Dermis blood vessel endothelial cell (primary cell): ENCODE measurements at regions not wholly inside any gene's neighbourhood (a gene's known extent, or its start where the extent isn't known, plus 50 kb on each side); places are given as distances from the start of the nearest gene placed in this dataset.
"Not testable (repeated sequence)": the region's sequence is repeated elsewhere in the genome, so short reads cannot be mapped to it uniquely, and the experiment has no call there.

Experiments used
- DNase-seq: peaks from one replicate; pipeline ENCODE4 v3.0.0; 2010

DNA sequence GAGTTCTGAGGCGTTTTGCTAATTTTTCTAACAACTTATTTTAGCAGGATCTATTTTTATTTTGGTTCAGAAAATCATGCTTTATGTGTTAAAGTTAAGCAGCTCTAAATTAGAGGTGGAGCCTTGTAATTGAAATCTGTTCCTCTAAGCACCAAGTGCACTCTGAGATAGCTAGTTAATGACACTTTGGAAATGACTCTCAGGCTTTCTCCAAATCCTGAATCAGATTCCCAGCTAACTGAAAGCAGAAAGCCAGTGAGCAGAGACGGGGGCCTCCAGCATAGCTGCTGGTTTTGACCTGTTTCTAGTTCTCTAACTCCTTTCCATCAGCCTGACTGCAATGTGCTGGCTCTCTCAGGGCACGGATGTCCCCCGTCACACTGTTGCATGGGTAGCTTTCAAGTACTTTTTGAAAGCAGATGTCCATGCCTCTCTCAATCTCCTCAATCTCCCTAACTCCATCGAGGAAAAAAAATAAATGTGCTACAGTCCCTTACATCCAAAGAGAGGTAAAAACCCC lies 326.5 kb downstream of the SATB2 start:
- no peak for DNase-seq

DNA sequence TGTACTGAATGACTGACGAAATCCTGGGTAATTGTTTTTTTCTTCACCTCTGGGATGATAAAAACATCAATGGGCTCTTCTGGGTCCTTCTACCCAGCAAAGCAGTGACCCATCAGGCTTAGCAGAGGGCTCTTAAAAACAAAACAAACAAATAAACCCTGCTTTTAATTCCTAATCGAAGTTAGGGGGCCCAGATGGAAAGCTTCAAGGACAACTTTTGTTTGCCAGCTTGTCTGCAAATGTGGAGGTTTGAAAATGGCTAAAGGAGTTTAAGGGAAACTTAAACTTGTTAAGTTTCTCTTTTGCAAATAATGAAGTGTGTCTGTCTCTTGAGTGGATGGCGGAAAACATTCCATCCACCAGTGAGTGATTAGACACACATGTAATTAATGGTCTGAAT lies 327.2 kb downstream of the SATB2 start:
- no peak for DNase-seq

DNA sequence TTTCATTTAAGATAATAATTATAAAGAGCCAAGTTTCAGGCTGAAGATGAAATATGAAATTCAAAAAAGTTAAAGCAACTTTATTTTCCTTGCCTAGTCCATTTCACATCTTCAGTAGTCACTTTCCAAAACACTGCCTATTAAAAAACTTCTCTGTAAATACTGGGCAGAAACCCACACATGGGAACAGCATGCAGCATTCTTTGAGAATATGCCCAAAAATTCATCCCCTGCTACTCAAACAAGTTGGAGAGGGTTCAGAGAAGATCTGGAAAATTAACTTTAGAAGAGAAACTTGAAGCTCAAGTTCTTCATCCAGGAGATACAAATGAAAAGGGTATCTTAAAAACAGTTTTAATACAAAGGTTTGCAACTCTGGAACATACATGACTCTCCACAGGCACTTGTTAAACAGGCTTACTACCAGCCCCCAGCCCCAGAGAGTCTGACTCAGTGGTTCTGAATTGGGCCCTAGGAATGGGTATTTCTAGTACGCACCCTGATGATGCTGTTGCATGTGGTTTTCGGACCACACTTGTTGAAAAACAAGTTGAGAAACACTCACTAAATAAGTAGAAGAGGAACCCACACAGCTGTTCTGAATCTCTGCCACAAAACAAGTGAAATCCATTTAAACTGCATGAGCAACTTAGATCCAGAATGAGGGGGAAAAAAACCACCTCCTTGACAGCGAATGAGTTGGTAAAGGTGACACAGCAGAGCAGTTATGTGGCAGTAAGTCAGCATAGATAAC lies 329.1 kb downstream of the SATB2 start:
- DNase-seq, result no peak

DNA sequence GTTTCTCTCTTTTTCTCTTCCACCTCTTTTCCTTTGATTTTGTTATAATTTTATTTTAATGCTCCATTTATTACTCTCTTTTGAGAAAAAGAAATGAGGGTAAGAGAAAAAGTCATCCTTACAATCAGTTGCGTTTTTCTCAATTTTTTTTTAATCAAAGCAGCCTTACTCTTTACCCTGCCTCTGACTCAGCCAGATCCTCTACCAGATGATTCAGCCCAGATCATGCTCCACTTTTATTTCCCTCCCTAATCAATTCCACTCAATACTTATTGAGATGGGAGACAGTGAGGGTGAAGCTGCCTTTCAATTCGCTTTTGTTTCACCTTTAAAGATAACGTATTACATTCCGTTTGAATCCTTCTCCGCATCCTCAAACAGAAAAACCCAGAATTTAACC lies 337.9 kb downstream of the SATB2 start:
- DNase-seq, result no peak

DNA sequence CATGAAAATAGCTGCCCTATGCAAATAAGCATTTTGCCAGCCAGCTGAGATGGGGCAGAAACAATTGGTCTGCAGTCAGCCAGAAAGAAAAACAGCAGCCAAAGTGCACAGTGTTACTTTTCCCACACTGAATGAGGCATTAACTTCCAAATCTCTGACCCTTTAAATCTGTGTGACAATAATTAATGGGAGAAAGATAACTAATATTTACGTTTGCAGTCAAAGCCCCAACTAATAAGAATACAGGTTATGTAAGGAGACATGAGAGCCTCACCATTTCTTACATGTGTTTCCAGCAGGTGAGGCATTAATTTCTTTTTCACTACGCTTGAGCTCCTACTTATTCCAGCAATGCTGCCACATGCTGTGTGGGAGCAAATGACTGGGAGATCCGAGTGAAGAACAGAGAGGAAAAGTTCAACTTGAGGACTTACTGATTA lies 339.0 kb downstream of the SATB2 start:
- DNase-seq, result no peak

DNA sequence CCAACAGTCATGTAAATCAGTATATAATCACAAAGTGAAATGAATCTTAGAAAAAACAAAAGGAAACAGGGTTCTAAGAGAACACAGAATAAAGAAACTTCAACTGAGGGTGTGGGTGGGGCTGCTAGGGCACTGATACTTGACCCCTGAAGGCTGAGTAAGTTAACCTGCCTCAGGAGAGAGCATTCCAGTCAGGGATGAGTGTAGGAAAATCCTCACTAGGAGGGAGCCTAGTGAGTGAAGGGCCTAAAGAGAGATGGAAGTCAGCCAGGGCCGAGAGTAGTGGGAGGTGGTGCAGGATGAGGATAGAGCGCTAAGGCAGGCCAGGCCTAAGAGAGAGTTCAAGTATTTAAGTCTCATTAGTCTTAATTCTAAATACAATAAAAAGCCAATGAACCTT lies 342.6 kb downstream of the SATB2 start:
- DNase-seq, result no peak

DNA sequence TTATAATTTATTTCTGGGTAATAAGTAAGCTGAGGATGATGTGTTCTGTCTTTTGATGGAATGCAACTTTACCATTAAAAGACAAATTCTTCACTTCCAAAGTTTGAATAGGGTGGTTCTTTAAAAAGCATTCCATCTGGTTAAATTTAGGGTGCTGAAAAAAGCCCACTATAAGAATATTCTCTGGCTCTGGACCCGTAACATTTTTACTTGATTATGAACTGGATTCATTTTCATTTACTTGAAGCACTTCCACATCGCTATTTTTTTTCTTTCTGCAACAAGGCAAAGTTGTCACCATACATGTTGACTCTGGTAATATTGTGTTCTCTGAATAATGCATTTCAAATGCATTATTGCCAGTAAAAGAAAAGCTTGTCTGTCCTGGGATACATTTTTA lies 344.6 kb downstream of the SATB2 start:
- DNase-seq, result no peak

DNA sequence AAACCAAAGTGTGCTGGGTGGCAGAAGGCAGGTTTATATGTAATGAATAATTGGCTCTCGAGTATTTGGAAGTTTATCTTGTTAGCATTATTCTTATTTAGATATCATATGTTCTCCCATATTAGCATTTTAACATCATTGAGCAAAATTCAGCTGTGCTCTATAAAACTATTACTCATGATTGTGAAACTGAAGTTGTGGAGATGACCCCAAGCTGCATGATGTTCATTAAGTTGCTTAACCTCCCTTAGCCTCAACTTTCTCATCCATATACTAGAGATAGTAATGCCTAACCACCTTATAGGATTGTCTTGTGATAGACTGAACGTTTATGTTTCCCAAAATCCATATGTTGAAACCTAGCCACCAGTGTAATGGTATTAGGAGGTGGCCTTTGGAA lies 346.3 kb downstream of the SATB2 start:
- no peak for DNase-seq

DNA sequence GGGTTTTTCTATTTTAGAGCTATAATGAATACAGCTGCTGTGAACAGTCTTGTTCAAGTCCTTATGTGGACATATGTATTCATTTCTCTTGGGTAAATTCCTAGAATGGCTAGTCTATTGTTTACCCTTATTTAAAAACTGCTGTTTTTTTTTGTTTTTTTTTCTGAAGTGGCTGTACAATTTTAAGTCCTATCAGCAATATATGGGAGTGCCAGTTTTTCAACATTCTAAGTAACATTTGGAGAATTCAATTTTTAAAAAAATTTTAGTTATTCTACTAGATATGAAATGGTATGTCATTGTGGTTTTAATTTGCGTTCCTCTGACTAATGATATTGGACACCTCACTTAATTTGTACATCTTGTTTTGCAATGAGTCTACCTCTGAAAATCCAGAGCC lies 349.7 kb downstream of the SATB2 start:
- no peak for DNase-seq

DNA sequence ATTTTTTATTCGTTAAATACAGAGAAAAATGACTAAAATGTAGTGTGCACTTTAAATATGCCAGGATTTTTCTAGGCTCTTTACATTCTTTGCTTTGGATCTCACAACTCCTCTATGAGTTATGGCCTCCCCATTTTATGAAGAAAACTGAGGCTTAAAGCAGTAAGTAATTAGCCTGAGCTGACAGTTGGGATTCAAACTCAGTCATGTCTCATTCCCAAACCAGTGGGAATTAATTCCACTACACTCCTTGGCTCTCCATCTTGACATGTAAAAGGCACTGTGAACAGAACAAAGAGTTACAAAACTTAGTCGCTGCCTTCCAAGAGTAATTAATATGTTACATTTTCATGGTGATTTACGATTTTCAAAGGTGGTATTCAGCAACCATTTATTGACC lies 351.9 kb downstream of the SATB2 start:
- no peak for DNase-seq

DNA sequence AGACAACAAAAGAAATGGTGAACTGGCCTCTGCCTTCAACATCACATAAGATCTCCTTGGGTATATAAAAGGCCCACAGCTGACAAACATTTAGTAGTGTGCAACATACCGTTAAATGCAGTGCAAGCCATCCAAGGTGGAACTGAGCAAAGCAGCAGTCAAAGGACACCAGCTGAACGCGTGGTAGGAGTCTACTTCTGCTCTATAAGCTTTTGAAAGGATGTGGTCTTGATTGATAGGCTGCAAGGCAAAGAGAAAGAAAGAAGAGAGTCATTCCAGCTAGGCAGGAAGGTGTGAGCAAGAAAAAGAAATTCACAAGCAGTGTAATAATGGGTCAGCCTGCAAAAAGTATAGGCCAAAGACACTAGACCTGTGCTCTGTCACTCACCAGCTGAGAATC lies 356.3 kb downstream of the SATB2 start:
- no peak for DNase-seq

DNA sequence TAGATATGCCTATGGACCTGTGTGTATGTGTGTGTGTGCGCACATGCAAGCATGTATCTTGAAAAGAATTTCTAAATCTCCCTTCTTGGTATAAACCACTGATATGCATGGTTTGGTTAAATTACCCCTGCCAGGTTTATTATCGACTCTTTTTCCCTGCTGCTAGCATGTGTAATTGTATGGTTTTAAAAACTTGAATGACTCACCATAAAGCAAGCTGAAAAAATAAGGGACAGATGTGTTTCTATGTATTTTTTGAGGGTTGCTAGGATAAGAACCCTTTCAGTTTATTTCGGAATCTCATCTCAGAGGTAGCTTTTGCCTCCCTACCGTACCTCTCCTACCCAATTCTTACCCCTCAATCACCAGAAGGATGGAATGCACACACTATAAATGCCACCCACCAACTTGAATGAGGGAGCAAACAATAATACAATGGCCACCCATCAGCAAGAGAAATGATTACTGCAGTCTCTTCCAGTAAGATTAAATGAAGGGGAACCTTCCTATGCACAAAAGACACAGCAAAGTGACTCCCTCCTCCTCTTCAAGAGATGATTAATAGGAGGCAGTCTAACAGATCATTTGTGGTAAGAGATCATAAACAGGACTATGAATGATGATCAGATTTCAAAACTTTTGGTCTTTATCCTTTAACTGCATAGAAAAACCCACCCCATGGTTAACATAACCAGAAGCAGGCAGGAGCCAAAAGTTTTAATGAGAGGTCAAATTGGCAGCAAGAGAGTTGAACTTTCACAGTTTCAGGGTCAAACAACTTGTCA lies 357.2 kb downstream of the SATB2 start:
- DNase-seq, result no peak

DNA sequence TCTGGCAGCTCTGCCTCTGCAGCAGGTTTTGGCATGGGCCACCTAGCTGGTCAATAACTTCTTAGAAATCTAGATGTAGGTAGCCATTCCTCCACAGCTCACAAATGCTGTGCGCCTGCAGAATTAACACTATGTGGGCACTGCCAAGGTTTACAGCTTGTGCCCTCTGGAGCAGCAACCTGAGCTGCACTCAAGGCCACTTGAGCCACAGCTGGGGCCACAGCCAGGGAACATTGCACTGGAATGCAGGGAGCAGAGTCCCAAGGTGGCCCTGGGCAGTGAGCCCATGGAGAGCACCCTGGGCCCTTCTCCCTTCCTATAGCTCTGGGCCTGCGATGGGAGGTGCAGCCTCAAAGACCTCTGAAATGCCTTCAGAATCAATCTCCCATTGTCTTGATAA lies 365.3 kb downstream of the SATB2 start:
- no peak for DNase-seq

DNA sequence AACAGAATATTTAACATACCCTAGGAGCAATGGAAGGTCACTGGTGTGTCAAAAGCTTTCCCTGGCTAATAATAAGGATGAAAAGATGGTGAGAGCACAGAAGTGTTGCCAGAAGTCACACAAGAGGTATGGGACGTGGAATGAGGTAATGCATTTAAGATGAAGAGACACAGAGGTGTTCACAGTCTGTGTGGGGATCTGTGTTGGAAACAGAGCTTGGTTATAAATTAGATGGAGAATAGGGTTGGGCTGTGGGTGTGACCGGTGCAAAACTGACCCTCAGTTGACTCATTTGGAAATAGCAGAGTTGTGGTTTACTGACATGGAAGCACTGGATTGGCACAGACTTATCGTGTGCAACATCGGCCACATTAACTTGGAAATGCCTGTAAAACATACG lies 372.5 kb downstream of the SATB2 start:
- DNase-seq, result no peak

DNA sequence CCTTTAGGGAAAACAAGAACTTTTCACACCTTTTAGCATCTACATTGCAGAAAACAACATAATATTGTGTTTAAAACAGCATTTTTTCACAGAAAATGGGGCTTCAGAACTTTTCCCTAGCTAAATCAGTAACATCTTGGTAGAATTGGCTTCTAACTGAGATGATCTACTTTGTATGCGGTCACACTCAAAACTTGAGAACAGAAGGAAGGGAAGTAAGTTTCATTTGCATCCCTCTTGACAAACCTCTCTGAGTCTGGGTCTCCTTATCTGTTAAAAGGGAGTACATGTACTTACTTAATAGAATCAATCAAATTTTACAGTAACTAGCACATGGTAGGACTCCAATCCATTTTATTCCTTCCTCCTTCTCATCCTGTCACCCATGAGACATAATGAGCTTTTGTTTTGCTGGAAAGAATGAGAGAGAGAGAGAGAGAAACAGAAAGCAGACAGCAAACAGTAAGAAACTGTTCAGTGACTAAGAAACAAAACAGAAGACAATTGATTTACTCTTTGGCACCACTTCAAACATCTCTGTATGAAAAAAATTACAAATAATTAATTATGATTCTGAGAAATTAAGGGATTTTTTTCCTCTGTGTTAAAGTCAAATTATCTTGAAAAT lies 387.3 kb downstream of the SATB2 start:
- no peak for DNase-seq

DNA sequence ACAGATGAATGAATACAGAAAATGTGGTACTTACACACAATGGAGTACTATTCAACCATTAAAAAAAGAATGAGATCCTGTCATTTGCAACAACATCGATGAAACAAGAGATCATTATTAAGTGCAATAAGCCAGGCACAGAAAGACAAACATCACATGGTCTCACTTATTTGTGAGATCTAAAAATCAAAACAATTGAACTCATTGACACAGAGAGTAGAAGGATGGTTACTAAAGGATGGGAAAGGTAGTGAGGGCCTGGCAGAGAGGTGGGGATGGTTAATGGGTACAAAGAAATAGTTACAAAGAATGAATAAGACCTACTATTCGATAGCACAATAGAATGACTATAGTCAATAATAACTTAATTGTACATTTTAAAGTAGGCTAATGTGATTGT lies 393.5 kb downstream of the SATB2 start:
- no peak for DNase-seq

DNA sequence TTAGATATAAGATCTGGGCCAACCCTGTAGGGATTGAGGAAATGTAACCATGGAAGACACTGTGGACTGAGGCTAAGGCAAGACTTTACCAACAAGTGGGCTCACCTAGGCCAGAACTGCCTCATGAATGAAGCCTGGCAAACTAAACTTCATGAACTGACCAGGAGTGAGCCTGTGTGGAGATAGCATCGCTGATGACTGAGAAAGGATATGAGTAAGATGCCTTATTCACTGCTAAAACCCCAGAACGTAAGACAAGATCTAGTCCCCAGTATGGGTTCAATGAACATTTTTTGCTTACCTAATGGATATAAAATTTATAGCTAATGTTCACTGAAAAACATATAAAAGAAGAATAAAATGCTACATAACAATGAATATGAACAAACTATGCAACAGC lies 399.8 kb downstream of the SATB2 start:
- DNase-seq, result no peak

DNA sequence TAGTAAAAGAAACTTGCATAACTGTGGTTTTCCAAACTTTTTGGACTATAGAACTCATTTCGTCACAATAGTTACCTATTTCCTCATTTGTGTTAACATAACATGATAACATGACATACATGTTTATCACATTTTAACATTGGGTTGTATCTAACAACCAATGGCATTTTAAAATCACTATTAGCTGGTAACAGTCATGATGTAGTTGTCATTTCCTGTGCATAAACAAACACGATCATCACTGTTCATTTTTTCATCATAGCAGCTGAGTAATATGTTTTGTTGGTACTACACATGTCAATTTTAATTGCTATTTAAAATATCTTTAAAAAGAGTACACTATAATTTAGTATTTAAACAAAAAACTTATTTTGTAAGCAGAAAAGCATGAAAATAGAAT lies 402.4 kb downstream of the SATB2 start:
- no peak for DNase-seq

DNA sequence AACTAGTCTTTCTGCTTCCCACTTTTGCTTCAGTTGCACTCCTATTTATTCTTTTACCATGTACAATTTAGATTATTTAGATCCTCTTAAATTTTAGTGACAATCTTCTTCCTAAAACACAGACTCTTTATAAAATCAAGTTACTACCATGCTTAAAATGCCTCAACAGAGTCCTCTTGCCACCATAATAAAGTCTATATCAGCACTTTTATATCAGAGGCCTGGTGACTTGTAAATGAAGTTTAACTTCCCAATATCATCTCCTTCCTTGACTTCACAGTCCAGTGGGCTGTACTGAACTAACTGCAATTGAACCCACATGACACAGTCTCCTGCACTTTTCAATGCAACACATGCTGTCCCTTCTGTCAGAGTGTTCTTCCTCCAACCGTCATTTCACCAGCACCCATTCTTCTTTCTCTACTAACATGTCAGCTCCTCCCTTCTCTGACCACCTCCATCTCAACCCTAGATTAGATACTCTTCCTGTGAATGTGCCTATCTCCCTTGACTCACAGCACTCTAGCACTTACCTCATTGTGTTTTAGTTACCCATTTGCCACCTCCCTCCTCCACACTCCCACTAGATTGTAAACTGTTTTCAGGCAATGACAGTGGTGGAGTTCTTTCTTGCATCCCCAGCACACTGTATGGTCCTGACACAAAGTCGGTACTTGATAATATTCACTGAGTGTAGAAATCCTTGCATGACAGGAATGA lies 414.9 kb downstream of the SATB2 start:
- DNase-seq, result no peak

DNA sequence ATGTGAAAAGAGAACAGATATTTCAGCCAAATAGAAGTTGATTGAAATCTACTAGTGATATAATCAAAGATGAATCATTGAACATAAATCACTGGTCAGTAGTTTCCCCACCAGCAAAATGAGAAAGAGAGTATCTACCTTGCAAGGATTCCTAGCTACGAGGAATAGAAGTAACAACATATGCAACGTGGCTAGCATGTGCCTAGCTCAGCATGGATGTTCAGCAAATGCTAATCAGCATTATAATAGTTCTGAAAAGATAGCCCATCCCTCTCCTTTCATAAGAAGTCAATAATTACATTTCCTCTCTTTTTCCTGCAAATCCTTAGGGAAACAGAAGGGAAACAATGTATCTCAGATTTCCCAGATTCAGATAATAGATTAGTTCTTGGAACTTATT lies 417.2 kb downstream of the SATB2 start:
- no peak for DNase-seq

DNA sequence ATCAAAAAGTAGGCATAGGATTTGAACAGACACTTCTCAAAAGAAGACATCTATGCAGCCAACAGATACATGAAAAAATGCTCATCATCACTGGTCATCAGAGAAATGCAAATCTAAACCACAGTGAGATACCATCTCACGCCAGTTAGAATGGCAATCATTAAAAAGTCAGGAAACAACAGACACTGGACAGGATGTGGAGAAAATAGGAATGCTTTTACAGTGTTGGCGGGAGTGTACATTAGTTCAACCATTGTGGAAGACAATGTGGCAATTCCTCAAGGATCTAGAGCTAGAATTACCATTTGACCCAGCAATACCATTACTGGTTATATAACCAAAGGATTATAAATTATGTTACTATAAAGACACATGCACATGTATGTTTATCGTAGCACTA lies 424.0 kb downstream of the SATB2 start:
- not testable (repeated sequence) for DNase-seq

DNA sequence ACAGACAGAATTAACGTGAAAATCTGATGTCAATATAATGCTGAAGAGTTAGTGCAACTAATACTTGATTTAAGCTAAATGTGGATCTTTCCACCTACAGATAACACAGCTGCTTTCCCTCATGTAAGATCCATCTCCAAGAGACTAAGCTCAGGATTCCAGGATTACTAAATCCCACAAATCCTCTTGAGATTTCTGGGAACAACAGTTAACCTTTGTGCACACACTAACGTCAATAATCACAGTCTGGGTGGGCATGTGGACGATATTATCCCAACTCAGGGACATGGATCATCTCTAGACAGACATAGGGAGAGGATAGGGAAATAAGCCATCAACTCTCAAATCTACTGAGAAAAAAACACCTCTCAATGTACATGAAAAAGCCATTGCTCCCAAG lies 432.6 kb downstream of the SATB2 start:
- DNase-seq, result no peak

DNA sequence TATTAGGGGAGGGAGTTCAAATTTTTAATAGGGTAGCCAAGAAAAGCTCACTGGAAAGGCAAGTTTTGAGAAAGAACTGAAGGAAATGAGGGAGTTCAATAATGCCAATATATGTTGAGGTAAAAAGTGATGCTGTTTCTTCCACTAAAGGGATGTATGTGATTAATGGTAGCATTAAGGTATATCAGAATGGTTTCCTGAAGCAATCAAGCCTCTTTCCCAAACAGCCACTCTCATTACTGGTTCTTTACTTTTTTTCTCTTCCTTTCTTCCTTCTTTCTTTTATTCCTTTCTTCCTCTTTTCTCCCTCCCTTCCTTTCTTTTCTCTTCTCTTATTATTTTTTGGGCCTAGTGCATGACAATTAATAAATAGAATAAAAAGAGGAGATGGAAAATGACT lies 433.5 kb downstream of the SATB2 start:
- DNase-seq, result no peak
